ENCODE measurements at regions not wholly inside any gene's neighbourhood (a gene's known extent, or its start where the extent isn't known, plus 50 kb on each side); places are given as distances from the start of the nearest gene placed in this dataset.

DNA sequence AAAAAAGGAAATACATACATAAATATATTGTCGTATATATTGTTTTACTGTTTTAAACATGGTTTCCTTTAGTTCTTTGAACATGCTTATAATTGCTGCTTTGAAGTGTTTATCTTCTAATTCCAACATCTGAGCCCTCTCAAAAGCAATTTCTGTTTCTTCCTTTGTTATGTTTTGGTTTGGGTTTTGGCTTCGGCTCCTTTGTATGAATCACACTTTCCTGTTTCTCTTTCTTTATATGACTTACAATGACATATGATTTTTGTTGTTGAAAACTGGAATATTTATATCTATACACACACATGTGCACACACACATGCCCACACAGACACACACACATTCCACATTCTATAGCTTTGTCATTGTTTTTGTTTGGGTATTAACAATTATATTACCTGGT, 1206.7 kb downstream of the CDH12 start:
- TF ChIP-seq, protein P1, sequence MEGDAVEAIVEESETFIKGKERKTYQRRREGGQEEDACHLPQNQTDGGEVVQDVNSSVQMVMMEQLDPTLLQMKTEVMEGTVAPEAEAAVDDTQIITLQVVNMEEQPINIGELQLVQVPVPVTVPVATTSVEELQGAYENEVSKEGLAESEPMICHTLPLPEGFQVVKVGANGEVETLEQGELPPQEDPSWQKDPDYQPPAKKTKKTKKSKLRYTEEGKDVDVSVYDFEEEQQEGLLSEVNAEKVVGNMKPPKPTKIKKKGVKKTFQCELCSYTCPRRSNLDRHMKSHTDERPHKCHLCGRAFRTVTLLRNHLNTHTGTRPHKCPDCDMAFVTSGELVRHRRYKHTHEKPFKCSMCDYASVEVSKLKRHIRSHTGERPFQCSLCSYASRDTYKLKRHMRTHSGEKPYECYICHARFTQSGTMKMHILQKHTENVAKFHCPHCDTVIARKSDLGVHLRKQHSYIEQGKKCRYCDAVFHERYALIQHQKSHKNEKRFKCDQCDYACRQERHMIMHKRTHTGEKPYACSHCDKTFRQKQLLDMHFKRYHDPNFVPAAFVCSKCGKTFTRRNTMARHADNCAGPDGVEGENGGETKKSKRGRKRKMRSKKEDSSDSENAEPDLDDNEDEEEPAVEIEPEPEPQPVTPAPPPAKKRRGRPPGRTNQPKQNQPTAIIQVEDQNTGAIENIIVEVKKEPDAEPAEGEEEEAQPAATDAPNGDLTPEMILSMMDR (IDR thresholded peaks at IDR 0.05): no peak
- TF ChIP-seq POLR2A (IDR thresholded peaks at IDR 0.05): no peak
- no peak for TF ChIP-seq POLR2AphosphoS5 (IDR thresholded peaks at IDR 0.05)
